HG02938 (cell line): ENCODE measurements at regions not wholly inside any gene's neighbourhood (a gene's known extent, or its start where the extent isn't known, plus 50 kb on each side); places are given as distances from the start of the nearest gene placed in this dataset.

ENCODE experiments used
- ATAC-seq: cut with Tn5 transposase; IDR thresholded peaks from one replicate; pipeline ENCODE4 v1.9.1; 2021; ENCODE audit warnings: mild to moderate bottlenecking, moderate library complexity; ENCODE audit not compliant: unreplicated experiment

GRCh38 chr5:167598166-167598565 lies 693.3 kb upstream of the WWC1 start:
- no peak for ATAC-seq

- no peak for ATAC-seq
These were observed 689.4 kb upstream of the WWC1 start for GRCh38 chr5:167602067-167602466.

- no peak for ATAC-seq
These were observed 688.3 kb upstream of the WWC1 start for GRCh38 chr5:167603135-167603534.

GRCh38 chr5:167608390-167609272 lies 682.8 kb upstream of the WWC1 start:
- no peak for ATAC-seq

- ATAC-seq, result no peak
These were observed 677.0 kb upstream of the WWC1 start for GRCh38 chr5:167614294-167615021.

- ATAC-seq, result no peak
These were observed 675.2 kb upstream of the WWC1 start for GRCh38 chr5:167616043-167616890.

GRCh38 chr5:167623354-167623753 lies 668.1 kb upstream of the WWC1 start:
- ATAC-seq, result no peak

GRCh38 chr5:167624053-167624452 lies 667.4 kb upstream of the WWC1 start:
- ATAC-seq, result no peak

- ATAC-seq, result no peak
These were observed 664.9 kb upstream of the WWC1 start for GRCh38 chr5:167626341-167627123.

GRCh38 chr5:167629634-167630033 lies 661.8 kb upstream of the WWC1 start:
- ATAC-seq, result no peak

GRCh38 chr5:167631191-167631590 lies 660.3 kb upstream of the WWC1 start:
- ATAC-seq, result no peak

- no peak for ATAC-seq
These were observed 658.3 kb upstream of the WWC1 start for GRCh38 chr5:167633114-167633513.

- no peak for ATAC-seq
These were observed 657.5 kb upstream of the WWC1 start for GRCh38 chr5:167633931-167634341.

GRCh38 chr5:167634432-167634831 lies 657.0 kb upstream of the WWC1 start:
- no peak for ATAC-seq

GRCh38 chr5:167638816-167639215 lies 652.6 kb upstream of the WWC1 start:
- ATAC-seq, result no peak

- no peak for ATAC-seq
These were observed 652.2 kb upstream of the WWC1 start for GRCh38 chr5:167639273-167639672.

- no peak for ATAC-seq
These were observed 651.7 kb upstream of the WWC1 start for GRCh38 chr5:167639766-167640165.

GRCh38 chr5:167642181-167642580 lies 649.3 kb upstream of the WWC1 start:
- ATAC-seq, result no peak

- ATAC-seq, result no peak
These were observed 648.5 kb upstream of the WWC1 start for GRCh38 chr5:167642779-167643517.
